SK-N-SH (cell line): ENCODE measurements at regions not wholly inside any gene's neighbourhood (a gene's known extent, or its start where the extent isn't known, plus 50 kb on each side); places are given as distances from the start of the nearest gene placed in this dataset.

Experiments
- CTCF ChIA-PET: fragments of 300-600, 350-600 bp; formaldehyde crosslinking; extraction: SDS; loops from one replicate; lab custom pipeline; 2021; lab: Yijun Ruan, JAX
- POLR2A ChIA-PET: fragments of 350-600 bp; sonication (Branson Sonifier 250); formaldehyde crosslinking; extraction: SDS; loops from one replicate; lab custom pipeline; 2020; ENCODE audit warnings: antibody characterized with exemption, inconsistent platforms; lab: Yijun Ruan, JAX
- DNase-seq: peaks from one replicate; pipeline ENCODE4 v3.0.0; 2012
- H2AFZ ChIP-seq: fragments of 200-600 bp; sonication (generic); 2 replicates; pipeline ENCODE4 v1.8.1; 2016; ENCODE audit warnings: antibody characterized with exemption, mild to moderate bottlenecking, low read depth
- H3F3A ChIP-seq: fragments of 200-600 bp; sonication (generic); replicated peaks from 2 replicates; pipeline ENCODE3; 2016; ENCODE audit warnings: antibody characterized with exemption, mild to moderate bottlenecking; ENCODE audit not compliant: insufficient read depth
- H3K27ac ChIP-seq, 2 experiments: fragments of 200-500 bp in 1 of 2; fragments of 200-600 bp in 1 of 2; sonication (Bioruptor generic) in 1 of 2; sonication (generic), shearing (Covaris generic) in 1 of 2; 2 replicates each; pipeline versions ENCODE4 v1.5.1 to v1.6.1; 2014 to 2016; ENCODE audit warnings: low read depth in 2 of 2, inconsistent platforms in 1 of 2, low read length in 1 of 2, mild to moderate bottlenecking in 1 of 2, mixed read lengths in 1 of 2
- H3K27me3 ChIP-seq: fragments of 200-600 bp; sonication (generic), shearing (Covaris generic); 2 replicates; pipeline ENCODE4 v1.6.1; 2016; ENCODE audit warnings: mixed run types; ENCODE audit not compliant: insufficient read depth
- H3K36me3 ChIP-seq, 2 experiments: fragments of 200-500 bp in 1 of 2; fragments of 200-600 bp in 1 of 2; sonication (Bioruptor generic) in 1 of 2; sonication (generic) in 1 of 2; replicated peaks in 1 of 2; 2 replicates each; pipeline versions ENCODE3 to v1.5.1; 2014 to 2016; ENCODE audit warnings: low read length in 1 of 2, mild to moderate bottlenecking in 1 of 2; ENCODE audit not compliant: insufficient read depth in 2 of 2, control insufficient read depth in 1 of 2
- H3K4me1 ChIP-seq, 2 experiments: fragments of 200-500 bp in 1 of 2; fragments of 200-600 bp in 1 of 2; sonication (Bioruptor generic) in 1 of 2; sonication (generic), shearing (Covaris generic) in 1 of 2; 2 replicates each; pipeline versions ENCODE4 v1.5.1 to v1.6.1; 2014 to 2016; ENCODE audit warnings: low read depth in 1 of 2, low read length in 1 of 2, mixed run types in 1 of 2; ENCODE audit not compliant: insufficient read depth in 2 of 2, control insufficient read depth in 1 of 2
- H3K4me2 ChIP-seq: fragments of 200-600 bp; sonication (generic), shearing (Covaris generic); 2 replicates; pipeline ENCODE4 v1.6.1; 2017; ENCODE audit warnings: mixed run types
- H3K4me3 ChIP-seq, 2 experiments: fragments of 200-500 bp in 1 of 2; fragments of 200-600 bp in 1 of 2; sonication (Bioruptor generic) in 1 of 2; sonication (generic), shearing (Covaris generic) in 1 of 2; 2 replicates each; pipeline versions ENCODE4 v1.5.1 to v1.8.1; 2014 to 2016; ENCODE audit warnings: low read depth in 2 of 2, inconsistent platforms in 1 of 2, low read length in 1 of 2, mild to moderate bottlenecking in 1 of 2, mixed read lengths in 1 of 2, moderate library complexity in 1 of 2
- H3K79me2 ChIP-seq: fragments of 200-600 bp; sonication (generic); 2 replicates; pipeline ENCODE4 v1.8.1; 2017; ENCODE audit warnings: mild to moderate bottlenecking; ENCODE audit not compliant: insufficient read depth
- H3K9ac ChIP-seq: fragments of 200-600 bp; sonication (generic); 2 replicates; pipeline ENCODE4 v1.6.1; 2017; ENCODE audit warnings: mixed run types
- H3K9me2 ChIP-seq: fragments of 200-600 bp; sonication (generic); 2 replicates; pipeline ENCODE4 v1.6.1; 2017; ENCODE audit warnings: mixed run types
- H3K9me3 ChIP-seq: fragments of 200-600 bp; sonication (generic); 2 replicates; pipeline ENCODE4 v1.6.1; 2017; ENCODE audit warnings: mixed run types, mild to moderate bottlenecking, moderate library complexity
- H4K20me1 ChIP-seq: fragments of 200-600 bp; sonication (generic); 2 replicates; pipeline ENCODE4 v1.6.1; 2017; ENCODE audit warnings: mild to moderate bottlenecking, mixed run types; ENCODE audit not compliant: insufficient read depth
- CHD2 ChIP-seq: fragments of 150-350 bp; IDR thresholded peaks from 2 replicates; pipeline ENCODE4 v1.6.1; 2018; ENCODE audit warnings: low read length; ENCODE audit not compliant: partially characterized antibody
- ELF1 ChIP-seq: IDR thresholded peaks from 2 replicates; pipeline ENCODE4 v1.4.0; 2012
- FOXJ3 ChIP-seq: sonication (generic); formaldehyde crosslinking; IDR thresholded peaks from 2 replicates; pipeline ENCODE4 v1.5.1; 2020; ENCODE audit warnings: mild to moderate bottlenecking, missing genetic modification reagents
- FOXM1 ChIP-seq: IDR thresholded peaks from 2 replicates; pipeline ENCODE4 v1.4.0; 2012; ENCODE audit warnings: low read depth, mild to moderate bottlenecking
- MEF2A ChIP-seq: IDR thresholded peaks from 2 replicates; pipeline ENCODE4 v1.4.0; 2012; ENCODE audit warnings: low read depth, borderline replicate concordance
- MXI1 ChIP-seq: IDR thresholded peaks from 2 replicates; pipeline ENCODE4 v1.6.1; 2012; ENCODE audit warnings: mild to moderate bottlenecking, low read depth, low read length, improper control_type of control experiment
- NFIC ChIP-seq: IDR thresholded peaks from 2 replicates; pipeline ENCODE4 v1.4.0; 2012; ENCODE audit warnings: borderline replicate concordance
- RXRA ChIP-seq: IDR thresholded peaks from 2 replicates; pipeline ENCODE4 v1.4.0; 2012; ENCODE audit warnings: low read depth, mild to moderate bottlenecking, borderline replicate concordance
- SMC3 ChIP-seq: IDR thresholded peaks from 2 replicates; pipeline ENCODE4 v1.6.1; 2012; ENCODE audit warnings: low read depth, low read length, improper control_type of control experiment
- YY1 ChIP-seq: IDR thresholded peaks from 2 replicates; pipeline ENCODE4 v1.4.0; 2012; ENCODE audit warnings: low read depth, mild to moderate bottlenecking
- WGBS: methylation state at CpG from one replicate; pipeline ENCODE4 v1.1.6; 2017; ENCODE audit warnings: low lambda C conversion rate; 5-methylcytosine and 5-hydroxymethylcytosine counted together
- TF ChIP-seq, protein P1 (sequence below): IDR thresholded peaks from 2 replicates; pipeline ENCODE4; 2012
- TF ChIP-seq, protein P2 (sequence below): fragments of 150-350 bp; IDR thresholded peaks from 2 replicates; pipeline ENCODE4 v1.6.1; 2017; ENCODE audit warnings: antibody characterized with exemption, low read length, low read depth, borderline replicate concordance
- TF ChIP-seq, protein P3 (sequence below): IDR thresholded peaks from 2 replicates; pipeline ENCODE4 v1.4.0; 2012; ENCODE audit warnings: low read depth
- TF ChIP-seq, protein P4 (sequence below): IDR thresholded peaks from 2 replicates; pipeline ENCODE4 v1.4.0; 2012; ENCODE audit warnings: low read depth, borderline replicate concordance
- TF ChIP-seq, protein P5 (sequence below): fragments of 150-350 bp; IDR thresholded peaks from 2 replicates; pipeline ENCODE4 v1.6.1; 2016; ENCODE audit warnings: mild to moderate bottlenecking, low read depth, low read length

DNA sequence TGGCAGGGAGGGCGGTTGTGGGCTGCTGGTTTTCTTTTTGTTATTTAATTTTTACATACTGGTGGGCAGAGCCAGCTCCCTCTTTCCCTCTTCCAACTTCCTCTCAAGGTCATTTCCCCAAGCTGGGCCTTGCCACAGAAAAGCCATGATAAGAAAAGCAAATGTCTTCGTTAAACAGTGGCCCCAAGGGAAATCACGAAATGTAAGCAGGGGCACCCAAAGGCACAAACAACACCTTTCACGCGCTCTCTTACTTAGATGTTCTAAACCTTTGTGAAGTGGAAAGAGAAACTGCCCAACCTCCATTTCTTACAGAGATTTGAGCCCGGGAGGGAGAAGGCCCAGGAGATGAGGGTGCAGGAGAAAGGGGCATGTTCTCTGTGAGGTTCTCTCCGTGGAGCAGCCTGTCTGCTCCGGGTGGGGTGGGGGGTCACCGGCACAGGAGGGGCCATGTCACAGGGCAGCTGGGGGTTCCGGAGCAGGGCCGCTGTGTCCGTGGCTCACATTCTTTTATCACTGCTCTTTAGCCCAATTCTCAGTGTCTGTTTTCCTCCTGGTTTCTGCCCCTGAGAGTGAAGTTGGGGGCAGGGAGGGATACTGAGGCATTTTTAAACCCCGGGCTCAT is 190.7 kb upstream of the GATA6 start:
- no peak overlapping the region for H3K9ac ChIP-seq
- no peak overlapping the region for H2AFZ ChIP-seq
- H3K27ac ChIP-seq: no peak overlapping the region
- no peak overlapping the region for H3K4me2 ChIP-seq
- H3K4me3 ChIP-seq: no peak overlapping the region
- WGBS: 12% methylated on average over 13 of the region's 13 CpGs
- H4K20me1 ChIP-seq: no peaks in the 10 kb centered on the region
- no peaks in the 10 kb centered on the region for H3K9me3 ChIP-seq
- no peaks in the 10 kb centered on the region for H3K36me3 ChIP-seq
- no peaks in the 10 kb centered on the region for H3F3A ChIP-seq
- ChIA-PET POLR2A (no interaction called here), CTCF (interaction anchor here (0.9 to 2.0 kb wide), 2 partner anchors 19 to 489 kb away, joined by 3 to 4 read pairs; no protein-coding TSS in a partner anchor)
- H3K4me1 ChIP-seq: no peaks in the 10 kb centered on the region
- TF ChIP-seq, protein P1, sequence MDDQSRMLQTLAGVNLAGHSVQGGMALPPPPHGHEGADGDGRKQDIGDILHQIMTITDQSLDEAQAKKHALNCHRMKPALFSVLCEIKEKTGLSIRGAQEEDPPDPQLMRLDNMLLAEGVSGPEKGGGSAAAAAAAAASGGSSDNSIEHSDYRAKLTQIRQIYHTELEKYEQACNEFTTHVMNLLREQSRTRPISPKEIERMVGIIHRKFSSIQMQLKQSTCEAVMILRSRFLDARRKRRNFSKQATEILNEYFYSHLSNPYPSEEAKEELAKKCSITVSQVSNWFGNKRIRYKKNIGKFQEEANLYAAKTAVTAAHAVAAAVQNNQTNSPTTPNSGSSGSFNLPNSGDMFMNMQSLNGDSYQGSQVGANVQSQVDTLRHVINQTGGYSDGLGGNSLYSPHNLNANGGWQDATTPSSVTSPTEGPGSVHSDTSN: no peak
- peaks cover 21% of the 10 kb centered on the region; the same call in 1 of the 2 replicates for H3K27me3 ChIP-seq
- no peak for DNase-seq
- no peaks in the 10 kb centered on the region for H3K9me2 ChIP-seq
- no peaks in the 10 kb centered on the region for H3K79me2 ChIP-seq

DNA sequence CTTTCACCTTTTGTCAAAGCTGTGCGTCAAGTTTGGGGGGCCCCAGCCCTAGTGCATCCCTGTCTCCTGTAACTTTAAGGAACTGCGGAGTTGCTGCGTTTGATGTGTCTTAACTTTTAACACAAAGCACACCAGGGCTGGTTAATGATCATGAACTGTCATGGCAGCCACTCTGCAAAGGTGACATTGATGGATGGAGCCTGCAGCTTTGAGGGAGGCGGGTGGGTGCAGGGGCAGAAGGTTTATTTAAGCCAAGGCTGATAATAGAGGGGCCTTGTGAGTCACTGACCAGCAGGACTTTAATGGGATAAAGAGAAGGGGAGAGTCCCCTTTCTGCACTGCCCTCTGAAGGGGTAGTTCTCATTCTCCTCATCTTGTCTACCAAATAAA is 190.2 kb upstream of the GATA6 start:
- H3F3A ChIP-seq: no peaks in the 10 kb centered on the region
- no peak overlapping the region for H3K4me2 ChIP-seq
- H3K79me2 ChIP-seq: no peaks in the 10 kb centered on the region
- ChIA-PET POLR2A (no interaction called here), CTCF (interaction anchor here (0.9 to 2.0 kb wide), 2 partner anchors 18 to 490 kb away, joined by 3 to 4 read pairs; no protein-coding TSS in a partner anchor)
- no peak for DNase-seq
- H3K27ac ChIP-seq: no peak overlapping the region
- WGBS: 50% methylated on average over 3 of the region's 4 CpGs
- no peak overlapping the region for H3K4me3 ChIP-seq
- no peaks in the 10 kb centered on the region for H3K9me3 ChIP-seq
- no peak overlapping the region for H2AFZ ChIP-seq
- TF ChIP-seq, protein P2, sequence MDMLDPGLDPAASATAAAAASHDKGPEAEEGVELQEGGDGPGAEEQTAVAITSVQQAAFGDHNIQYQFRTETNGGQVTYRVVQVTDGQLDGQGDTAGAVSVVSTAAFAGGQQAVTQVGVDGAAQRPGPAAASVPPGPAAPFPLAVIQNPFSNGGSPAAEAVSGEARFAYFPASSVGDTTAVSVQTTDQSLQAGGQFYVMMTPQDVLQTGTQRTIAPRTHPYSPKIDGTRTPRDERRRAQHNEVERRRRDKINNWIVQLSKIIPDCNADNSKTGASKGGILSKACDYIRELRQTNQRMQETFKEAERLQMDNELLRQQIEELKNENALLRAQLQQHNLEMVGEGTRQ: no peak
- no peak for TF ChIP-seq MXI1
- TF ChIP-seq, protein P3, sequence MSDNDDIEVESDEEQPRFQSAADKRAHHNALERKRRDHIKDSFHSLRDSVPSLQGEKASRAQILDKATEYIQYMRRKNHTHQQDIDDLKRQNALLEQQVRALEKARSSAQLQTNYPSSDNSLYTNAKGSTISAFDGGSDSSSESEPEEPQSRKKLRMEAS: no peak
- TF ChIP-seq YY1: no peak
- peaks cover 19% of the 10 kb centered on the region; the same call in 1 of the 2 replicates for H3K27me3 ChIP-seq
- H3K36me3 ChIP-seq: no peaks in the 10 kb centered on the region
- no peak overlapping the region for H3K9ac ChIP-seq
- no peaks in the 10 kb centered on the region for H4K20me1 ChIP-seq
- no peaks in the 10 kb centered on the region for H3K9me2 ChIP-seq
- H3K4me1 ChIP-seq: no peaks in the 10 kb centered on the region

DNA sequence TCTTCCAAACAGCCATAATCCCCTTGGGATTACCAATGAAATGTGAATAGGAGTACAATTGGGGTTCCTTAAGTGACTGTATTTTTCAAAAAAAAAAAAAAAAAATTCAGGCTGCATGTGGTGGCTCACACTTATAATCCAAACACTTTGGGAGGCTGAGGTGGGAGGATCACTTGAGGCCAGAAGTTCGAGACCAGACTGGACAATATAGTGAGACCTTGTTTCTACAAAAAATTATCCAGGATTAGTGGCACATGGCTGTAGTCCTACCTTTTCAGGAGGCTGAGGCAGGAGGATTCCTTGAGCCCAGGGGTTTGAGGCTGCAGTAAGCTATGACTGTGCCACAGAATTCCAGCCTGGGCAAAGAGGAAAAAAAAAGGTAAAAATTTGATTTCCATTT is 189.6 kb upstream of the GATA6 start:
- Histone ChIP-seq H3F3A (no peaks in the 10 kb centered on the region), H2AFZ (no peak overlapping the region), H3K4me1 (no peaks in the 10 kb centered on the region), H3K27me3 (peaks cover 13% of the 10 kb centered on the region; the same call in 1 of the 2 replicates), H3K27ac (no peak overlapping the region), H3K9ac (no peak overlapping the region), H3K9me3 (no peaks in the 10 kb centered on the region), H3K4me3 (no peak overlapping the region), H3K79me2 (no peaks in the 10 kb centered on the region), H3K36me3 (no peaks in the 10 kb centered on the region), H4K20me1 (no peaks in the 10 kb centered on the region), H3K4me2 (no peak overlapping the region), H3K9me2 (no peaks in the 10 kb centered on the region)
- WGBS: 0% methylated on average over 1 of the region's 1 CpG
- POLR2A ChIA-PET: no interaction called here
- CTCF ChIA-PET: interaction anchor here (1.8 kb wide), 1 partner anchor 24 kb away, joined by 7 read pairs; no protein-coding TSS in a partner anchor
- no peak for DNase-seq
- TF ChIP-seq NFIC (no peak), RXRA (no peak), ELF1 (no peak), FOXJ3 (no peak), FOXM1 (no peak), SMC3 (no peak), CHD2 (no peak), MEF2A (no peak)
- TF ChIP-seq, protein P4, sequence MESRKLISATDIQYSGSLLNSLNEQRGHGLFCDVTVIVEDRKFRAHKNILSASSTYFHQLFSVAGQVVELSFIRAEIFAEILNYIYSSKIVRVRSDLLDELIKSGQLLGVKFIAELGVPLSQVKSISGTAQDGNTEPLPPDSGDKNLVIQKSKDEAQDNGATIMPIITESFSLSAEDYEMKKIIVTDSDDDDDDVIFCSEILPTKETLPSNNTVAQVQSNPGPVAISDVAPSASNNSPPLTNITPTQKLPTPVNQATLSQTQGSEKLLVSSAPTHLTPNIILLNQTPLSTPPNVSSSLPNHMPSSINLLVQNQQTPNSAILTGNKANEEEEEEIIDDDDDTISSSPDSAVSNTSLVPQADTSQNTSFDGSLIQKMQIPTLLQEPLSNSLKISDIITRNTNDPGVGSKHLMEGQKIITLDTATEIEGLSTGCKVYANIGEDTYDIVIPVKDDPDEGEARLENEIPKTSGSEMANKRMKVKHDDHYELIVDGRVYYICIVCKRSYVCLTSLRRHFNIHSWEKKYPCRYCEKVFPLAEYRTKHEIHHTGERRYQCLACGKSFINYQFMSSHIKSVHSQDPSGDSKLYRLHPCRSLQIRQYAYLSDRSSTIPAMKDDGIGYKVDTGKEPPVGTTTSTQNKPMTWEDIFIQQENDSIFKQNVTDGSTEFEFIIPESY: no peak
- TF ChIP-seq, protein P5, sequence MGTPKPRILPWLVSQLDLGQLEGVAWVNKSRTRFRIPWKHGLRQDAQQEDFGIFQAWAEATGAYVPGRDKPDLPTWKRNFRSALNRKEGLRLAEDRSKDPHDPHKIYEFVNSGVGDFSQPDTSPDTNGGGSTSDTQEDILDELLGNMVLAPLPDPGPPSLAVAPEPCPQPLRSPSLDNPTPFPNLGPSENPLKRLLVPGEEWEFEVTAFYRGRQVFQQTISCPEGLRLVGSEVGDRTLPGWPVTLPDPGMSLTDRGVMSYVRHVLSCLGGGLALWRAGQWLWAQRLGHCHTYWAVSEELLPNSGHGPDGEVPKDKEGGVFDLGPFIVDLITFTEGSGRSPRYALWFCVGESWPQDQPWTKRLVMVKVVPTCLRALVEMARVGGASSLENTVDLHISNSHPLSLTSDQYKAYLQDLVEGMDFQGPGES: no peak
